Left ventricle myocardium inferior (tissue), 1 donor: ENCODE measurements at regions not wholly inside any gene's neighbourhood (a gene's known extent, or its start where the extent isn't known, plus 50 kb on each side); places are given as distances from the start of the nearest gene placed in this dataset.

Experiments used
- DNase-seq: peaks from one replicate; pipeline ENCODE4 v3.0.0-alpha.2; 2020
- H3K27ac ChIP-seq: fragments of 200-600 bp; replicated peaks from 2 replicates; pipeline ENCODE4 v1.8.0; 2021
- H3K27me3 ChIP-seq: fragments of 200-600 bp; 2 replicates; pipeline ENCODE4 v1.8.0; 2021; ENCODE audit warnings: low read depth
- H3K36me3 ChIP-seq: fragments of 200-600 bp; 2 replicates; pipeline ENCODE4 v1.8.0; 2021
- H3K4me1 ChIP-seq: fragments of 200-600 bp; 2 replicates; pipeline ENCODE4 v1.8.0; 2021
- H3K4me3 ChIP-seq: fragments of 200-600 bp; 2 replicates; pipeline ENCODE4 v1.8.0; 2021; ENCODE audit warnings: mild to moderate bottlenecking, moderate library complexity
- H3K9me3 ChIP-seq: fragments of 200-600 bp; replicated peaks from 2 replicates; pipeline ENCODE4 v1.8.0; 2021
- intact Hi-C: fragments of 100-400 bp; cut with micrococcal nuclease; formaldehyde crosslinking; loops from one replicate; pipeline ENCODE4 v1.11.0; 2022
- TF ChIP-seq, protein P1 (sequence below): fragments of 200-600 bp; IDR thresholded peaks from 2 replicates; pipeline ENCODE4 v1.8.0; 2021; ENCODE audit warnings: antibody characterized with exemption, mild to moderate bottlenecking, borderline replicate concordance
- donor health status: DM: no; HTN: yes; CAD: no; lungs with severe emphysema.

DNA sequence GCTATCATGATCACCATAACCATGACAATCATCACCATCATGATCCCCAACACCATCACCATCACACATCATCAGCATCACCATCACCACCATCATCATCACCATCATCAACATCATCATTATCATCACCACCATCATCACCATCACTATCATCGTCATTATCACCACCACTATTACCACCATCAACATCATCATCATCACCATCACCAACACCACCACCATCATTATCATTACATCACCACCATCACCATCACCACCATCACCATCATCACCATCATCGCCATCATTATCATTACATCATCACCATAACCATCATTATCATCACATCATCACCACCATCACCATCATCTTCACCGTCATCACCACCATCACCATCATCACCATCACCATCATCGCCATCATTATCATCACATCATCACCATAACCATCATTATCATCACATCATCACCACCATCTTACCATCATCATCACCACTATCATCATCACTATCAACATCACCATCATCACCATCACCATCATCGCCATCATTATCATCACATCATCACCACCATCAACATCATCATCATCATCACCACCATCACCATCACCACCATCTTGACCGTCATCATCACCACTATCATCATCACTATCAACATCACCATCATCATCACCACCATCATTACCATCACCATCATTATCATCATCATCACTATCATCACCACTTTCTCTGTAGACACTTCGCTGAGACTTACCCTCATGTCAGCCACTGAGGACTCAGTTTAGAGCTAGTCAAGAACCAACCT lies 366.0 kb downstream of the C16orf95 start:
- Histone ChIP-seq H3K27ac (no peak overlapping the region), H3K4me3 (no peak overlapping the region), H3K4me1 (peaks cover 6% of the 10 kb centered on the region), H3K9me3 (no peaks in the 10 kb centered on the region), H3K27me3 (peaks cover 10% of the 10 kb centered on the region), H3K36me3 (no peaks in the 10 kb centered on the region)
- DNase-seq = no peak
- intact Hi-C loops = no loop called here
- TF ChIP-seq, protein P1, sequence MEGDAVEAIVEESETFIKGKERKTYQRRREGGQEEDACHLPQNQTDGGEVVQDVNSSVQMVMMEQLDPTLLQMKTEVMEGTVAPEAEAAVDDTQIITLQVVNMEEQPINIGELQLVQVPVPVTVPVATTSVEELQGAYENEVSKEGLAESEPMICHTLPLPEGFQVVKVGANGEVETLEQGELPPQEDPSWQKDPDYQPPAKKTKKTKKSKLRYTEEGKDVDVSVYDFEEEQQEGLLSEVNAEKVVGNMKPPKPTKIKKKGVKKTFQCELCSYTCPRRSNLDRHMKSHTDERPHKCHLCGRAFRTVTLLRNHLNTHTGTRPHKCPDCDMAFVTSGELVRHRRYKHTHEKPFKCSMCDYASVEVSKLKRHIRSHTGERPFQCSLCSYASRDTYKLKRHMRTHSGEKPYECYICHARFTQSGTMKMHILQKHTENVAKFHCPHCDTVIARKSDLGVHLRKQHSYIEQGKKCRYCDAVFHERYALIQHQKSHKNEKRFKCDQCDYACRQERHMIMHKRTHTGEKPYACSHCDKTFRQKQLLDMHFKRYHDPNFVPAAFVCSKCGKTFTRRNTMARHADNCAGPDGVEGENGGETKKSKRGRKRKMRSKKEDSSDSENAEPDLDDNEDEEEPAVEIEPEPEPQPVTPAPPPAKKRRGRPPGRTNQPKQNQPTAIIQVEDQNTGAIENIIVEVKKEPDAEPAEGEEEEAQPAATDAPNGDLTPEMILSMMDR = no peak

DNA sequence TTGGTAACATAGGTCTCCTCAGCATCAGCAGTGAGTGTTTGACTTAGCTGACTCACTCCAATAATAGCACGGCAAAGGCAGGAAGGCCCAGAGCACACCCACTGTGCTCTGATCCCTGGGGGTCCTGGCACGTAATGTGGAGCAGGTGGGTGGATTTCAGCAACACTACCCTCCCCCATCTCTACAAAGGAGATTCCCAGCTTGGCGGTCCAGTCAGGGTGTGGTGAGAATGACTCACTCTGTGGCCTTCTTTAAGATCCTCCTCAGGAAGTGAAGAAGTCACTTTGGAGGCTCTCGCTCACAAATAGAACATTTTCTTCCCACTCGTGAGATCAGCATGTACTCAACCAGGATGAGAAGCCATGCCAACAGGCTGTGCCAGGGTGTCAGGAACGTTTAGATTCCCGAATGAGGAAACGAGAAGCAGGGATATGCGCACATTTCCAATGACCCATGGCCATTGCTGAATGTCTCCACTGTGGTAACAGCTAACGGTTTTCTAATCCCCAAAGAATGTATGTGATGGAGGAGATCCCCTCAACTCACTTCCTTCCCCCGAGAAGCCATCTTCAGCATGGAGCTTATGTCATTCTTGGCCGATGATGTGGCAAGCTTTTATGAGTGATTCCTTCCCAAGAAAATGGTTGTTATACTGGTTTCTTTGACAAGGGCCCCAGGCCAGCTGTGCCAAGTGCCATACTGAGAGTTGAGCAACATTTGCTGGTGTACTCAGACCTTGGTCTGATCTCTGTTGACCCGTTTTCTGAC lies 365.2 kb downstream of the C16orf95 start:
- intact Hi-C loops = no loop called here
- H3K27ac ChIP-seq = peak overlapping the region; percentile 33
- TF ChIP-seq, protein P1 = no peak

GRCh38 chr16:86952769-86953168 lies 364.4 kb downstream of the C16orf95 start:
- intact Hi-C loops = no loop called here
- Histone ChIP-seq H3K4me3 (no peak overlapping the region), H3K9me3 (no peaks in the 10 kb centered on the region), H3K27me3 (peaks cover 22% of the 10 kb centered on the region), H3K36me3 (no peaks in the 10 kb centered on the region), H3K4me1 (no peaks in the 10 kb centered on the region), H3K27ac (peak overlapping the region; percentile 33)
- TF ChIP-seq, protein P1 = no peak
- DNase-seq = no peak

More for the DNA sequence above, 365.2 kb downstream of the C16orf95 start:
- Histone ChIP-seq H3K9me3 (no peaks in the 10 kb centered on the region), H3K4me3 (no peak overlapping the region), H3K27me3 (peaks cover 18% of the 10 kb centered on the region), H3K4me1 (no peaks in the 10 kb centered on the region), H3K36me3 (no peaks in the 10 kb centered on the region)
- DNase-seq = peak; percentile 50

DNA sequence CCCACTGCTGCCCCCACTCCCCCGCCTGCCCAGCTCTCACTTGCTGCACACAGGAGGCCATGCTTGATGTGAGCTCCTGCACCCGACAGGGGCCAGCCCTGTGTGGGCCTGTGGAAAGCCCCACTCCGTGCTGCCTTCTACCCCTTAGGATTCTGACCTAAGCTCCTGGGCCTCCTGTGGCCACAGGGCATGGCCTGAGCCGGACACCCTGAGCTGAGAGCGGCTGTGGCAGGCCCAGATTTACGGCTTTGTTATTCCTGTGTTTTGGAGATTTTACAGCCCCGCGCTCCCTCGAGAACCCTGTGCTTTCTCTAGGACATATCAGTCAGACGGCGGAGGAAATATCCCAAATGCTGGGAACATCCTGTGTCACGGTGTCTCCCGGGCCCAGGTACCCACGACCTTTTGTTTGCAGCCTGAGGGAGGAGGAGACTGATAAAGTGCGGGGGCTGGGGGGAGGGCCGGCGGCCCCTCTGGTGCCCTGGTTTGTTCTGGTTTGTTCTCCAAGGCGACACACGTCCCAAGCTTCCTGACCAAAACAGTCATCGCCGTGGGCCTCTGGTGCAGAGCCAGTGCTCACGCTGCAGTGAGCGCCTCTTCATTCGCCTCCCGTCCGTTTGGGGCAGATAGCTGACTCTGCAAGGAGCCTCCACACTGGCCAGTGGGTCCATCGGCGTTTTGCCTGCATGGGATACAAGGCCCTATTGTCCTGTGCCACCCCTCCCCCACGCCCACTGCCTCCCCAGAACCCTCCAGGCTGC lies 363.4 kb downstream of the C16orf95 start:
- Histone ChIP-seq H3K27ac (no peak overlapping the region), H3K4me3 (no peak overlapping the region), H3K27me3 (peaks cover 28% of the 10 kb centered on the region), H3K9me3 (no peaks in the 10 kb centered on the region), H3K4me1 (no peaks in the 10 kb centered on the region), H3K36me3 (no peaks in the 10 kb centered on the region)
- intact Hi-C loops = no loop called here
- TF ChIP-seq, protein P1 = no peak
- no peak for DNase-seq

DNA sequence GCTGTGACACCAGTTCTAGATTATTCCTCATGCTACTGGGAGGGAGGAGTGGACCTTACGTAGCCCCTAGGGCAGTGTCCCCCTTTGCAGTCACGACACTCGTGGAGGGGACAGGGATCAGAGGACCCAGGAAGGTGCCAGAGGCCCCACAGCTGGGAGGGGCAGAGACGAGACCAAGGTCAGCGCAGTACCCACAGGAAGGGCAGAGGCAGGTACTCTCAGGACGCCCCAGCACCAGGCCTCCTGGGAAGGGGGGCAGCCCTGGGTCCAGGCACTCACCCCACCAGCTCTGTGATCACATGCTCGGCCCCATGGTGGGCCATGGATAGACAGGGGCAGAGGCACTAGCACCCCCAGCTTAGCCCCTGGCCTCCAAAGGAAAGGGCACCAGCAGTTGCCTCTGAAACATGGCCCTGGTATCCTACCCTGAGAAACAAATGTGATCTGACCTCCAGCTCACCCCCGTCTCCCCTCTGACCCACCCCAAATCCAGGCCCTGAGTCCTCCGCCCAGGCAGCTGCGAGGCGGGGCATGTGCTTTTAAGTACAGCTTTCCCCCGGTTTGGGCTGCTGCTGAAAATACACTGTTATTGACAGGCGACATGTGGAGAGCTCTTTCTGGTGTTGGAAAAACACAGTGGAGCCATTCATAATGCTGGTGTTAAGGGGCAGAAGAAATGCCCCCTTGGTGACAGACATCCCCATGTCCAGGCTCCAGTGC lies 361.9 kb downstream of the C16orf95 start:
- TF ChIP-seq, protein P1 = no peak
- peaks cover 39% of the 10 kb centered on the region for H3K27me3 ChIP-seq
- intact Hi-C loops = no loop called here

More for the DNA sequence above, 361.9 kb downstream of the C16orf95 start:
- H3K4me3 ChIP-seq = no peak overlapping the region
- no peaks in the 10 kb centered on the region for H3K9me3 ChIP-seq
- no peaks in the 10 kb centered on the region for H3K4me1 ChIP-seq
- no peaks in the 10 kb centered on the region for H3K36me3 ChIP-seq
- no peak for DNase-seq
- H3K27ac ChIP-seq = no peak overlapping the region
